Osteocyte (in vitro differentiated cells): ENCODE measurements at regions not wholly inside any gene's neighbourhood (a gene's known extent, or its start where the extent isn't known, plus 50 kb on each side); places are given as distances from the start of the nearest gene placed in this dataset.

Experiments used
- DNase-seq: peaks from one replicate; pipeline ENCODE4 v3.0.0; 2021; ENCODE audit warnings: mixed read lengths; ENCODE audit not compliant: unreplicated experiment; ENCODE audit errors: extremely low spot score
- H3K27ac Mint-ChIP-seq: one replicate; pipeline ENCODE4 v1.8.0; 2021; ENCODE audit warnings: mild to moderate bottlenecking, mixed read lengths; ENCODE audit not compliant: unreplicated experiment
- H3K27me3 Mint-ChIP-seq: one replicate; pipeline ENCODE4 v1.8.0; 2021; ENCODE audit warnings: mixed read lengths; ENCODE audit not compliant: unreplicated experiment
- H3K36me3 Mint-ChIP-seq: one replicate; pipeline ENCODE4 v1.8.0; 2021; ENCODE audit warnings: mixed read lengths; ENCODE audit not compliant: unreplicated experiment
- H3K4me1 Mint-ChIP-seq: one replicate; pipeline ENCODE4 v1.8.0; 2021; ENCODE audit warnings: mixed read lengths; ENCODE audit not compliant: unreplicated experiment
- H3K4me3 Mint-ChIP-seq: one replicate; pipeline ENCODE4 v1.8.0; 2021; ENCODE audit warnings: mild to moderate bottlenecking, moderate library complexity, mixed read lengths; ENCODE audit not compliant: unreplicated experiment
- H3K9me3 Mint-ChIP-seq: one replicate; pipeline ENCODE4 v1.8.0; 2021; ENCODE audit warnings: mixed read lengths; ENCODE audit not compliant: unreplicated experiment
- CTCF ChIP-seq: fragments of 200-600 bp; sonication (generic); IDR thresholded peaks from 2 replicates; pipeline ENCODE4 v1.5.0; 2021; ENCODE audit warnings: antibody characterized with exemption, mild to moderate bottlenecking, moderate library complexity

GRCh38 chr5:53313145-53313544, 167.3 kb upstream of the FST start:
- H3K4me3 Mint-ChIP-seq: no peak overlapping the region
- no peaks in the 10 kb centered on the region for H3K27me3 Mint-ChIP-seq
- no peak for TF ChIP-seq CTCF
- H3K36me3 Mint-ChIP-seq: peaks cover 3% of the 10 kb centered on the region
- no peak for DNase-seq
- no peaks in the 10 kb centered on the region for H3K4me1 Mint-ChIP-seq
- peaks cover 30% of the 10 kb centered on the region for H3K9me3 Mint-ChIP-seq
- H3K27ac Mint-ChIP-seq: no peak overlapping the region

GRCh38 chr5:53318303-53318702, 162.1 kb upstream of the FST start:
- TF ChIP-seq CTCF: no peak
- Mint-ChIP-seq H3K4me3 (no peak overlapping the region), H3K36me3 (no peaks in the 10 kb centered on the region), H3K4me1 (peaks cover 2% of the 10 kb centered on the region), H3K27me3 (no peaks in the 10 kb centered on the region), H3K9me3 (peaks cover 18% of the 10 kb centered on the region), H3K27ac (no peak overlapping the region)
- DNase-seq: no peak

GRCh38 chr5:53319315-53319714, 161.1 kb upstream of the FST start:
- Mint-ChIP-seq H3K4me3 (no peak overlapping the region), H3K36me3 (no peaks in the 10 kb centered on the region), H3K4me1 (peaks cover 8% of the 10 kb centered on the region), H3K27me3 (no peaks in the 10 kb centered on the region), H3K9me3 (peaks cover 18% of the 10 kb centered on the region), H3K27ac (no peak overlapping the region)
- TF ChIP-seq CTCF: no peak
- DNase-seq: no peak

GRCh38 chr5:53321073-53321472, 159.4 kb upstream of the FST start:
- Mint-ChIP-seq H3K36me3 (no peaks in the 10 kb centered on the region), H3K4me3 (no peak overlapping the region), H3K27me3 (no peaks in the 10 kb centered on the region), H3K9me3 (peaks cover 7% of the 10 kb centered on the region), H3K4me1 (peaks cover 10% of the 10 kb centered on the region), H3K27ac (no peak overlapping the region)
- no peak for TF ChIP-seq CTCF
- no peak for DNase-seq

GRCh38 chr5:53321721-53322120, 158.7 kb upstream of the FST start:
- DNase-seq: no peak
- peaks cover 16% of the 10 kb centered on the region for H3K4me1 Mint-ChIP-seq
- H3K4me3 Mint-ChIP-seq: no peak overlapping the region
- no peaks in the 10 kb centered on the region for H3K27me3 Mint-ChIP-seq
- H3K27ac Mint-ChIP-seq: no peak overlapping the region
- H3K36me3 Mint-ChIP-seq: no peaks in the 10 kb centered on the region
- TF ChIP-seq CTCF: no peak
- peaks cover 4% of the 10 kb centered on the region for H3K9me3 Mint-ChIP-seq
